ENCODE measurements at regions not wholly inside any gene's neighbourhood (a gene's known extent, or its start where the extent isn't known, plus 50 kb on each side); places are given as distances from the start of the nearest gene placed in this dataset.

- TF ChIP-seq, protein P1, sequence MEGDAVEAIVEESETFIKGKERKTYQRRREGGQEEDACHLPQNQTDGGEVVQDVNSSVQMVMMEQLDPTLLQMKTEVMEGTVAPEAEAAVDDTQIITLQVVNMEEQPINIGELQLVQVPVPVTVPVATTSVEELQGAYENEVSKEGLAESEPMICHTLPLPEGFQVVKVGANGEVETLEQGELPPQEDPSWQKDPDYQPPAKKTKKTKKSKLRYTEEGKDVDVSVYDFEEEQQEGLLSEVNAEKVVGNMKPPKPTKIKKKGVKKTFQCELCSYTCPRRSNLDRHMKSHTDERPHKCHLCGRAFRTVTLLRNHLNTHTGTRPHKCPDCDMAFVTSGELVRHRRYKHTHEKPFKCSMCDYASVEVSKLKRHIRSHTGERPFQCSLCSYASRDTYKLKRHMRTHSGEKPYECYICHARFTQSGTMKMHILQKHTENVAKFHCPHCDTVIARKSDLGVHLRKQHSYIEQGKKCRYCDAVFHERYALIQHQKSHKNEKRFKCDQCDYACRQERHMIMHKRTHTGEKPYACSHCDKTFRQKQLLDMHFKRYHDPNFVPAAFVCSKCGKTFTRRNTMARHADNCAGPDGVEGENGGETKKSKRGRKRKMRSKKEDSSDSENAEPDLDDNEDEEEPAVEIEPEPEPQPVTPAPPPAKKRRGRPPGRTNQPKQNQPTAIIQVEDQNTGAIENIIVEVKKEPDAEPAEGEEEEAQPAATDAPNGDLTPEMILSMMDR (IDR thresholded peaks at IDR 0.05; ENCODE audit: insufficient read depth, low read length) = no peak
- no peak for TF ChIP-seq POLR2AphosphoS5 (IDR thresholded peaks at IDR 0.05; ENCODE audit: low read depth)
Measured at GRCh38 chr12:58566599-58566998, 353.7 kb downstream of the LRIG3 start.

Measured in HL-60 (cell line).